MM.1S (cell line): ENCODE measurements at regions not wholly inside any gene's neighbourhood (a gene's known extent, or its start where the extent isn't known, plus 50 kb on each side); places are given as distances from the start of the nearest gene placed in this dataset.

Source experiments
- CTCF ChIP-seq: fragments of 300-600 bp; sonication (generic); IDR thresholded peaks from 2 replicates; pipeline ENCODE4 v1.5.1; 2016; ENCODE audit warnings: antibody characterized with exemption, low read length, mixed read lengths
- EZH2 ChIP-seq: fragments of 300-600 bp; sonication (generic); optimal IDR thresholded peaks from 2 replicates; pipeline ENCODE3; 2017; ENCODE audit warnings: low read depth, mild to moderate bottlenecking, antibody characterized with exemption, low read length, mixed read lengths
- EZH2phosphoT487 ChIP-seq: fragments of 300-600 bp; sonication (generic); IDR thresholded peaks from 2 replicates; pipeline ENCODE4 v1.6.1; 2018; ENCODE audit warnings: antibody characterized with exemption, low read length

- TF ChIP-seq CTCF = no peak
- no peak for TF ChIP-seq EZH2phosphoT487
- TF ChIP-seq EZH2 = no peak
Measured at GRCh38 chr2:222796413-222797103, 64.3 kb upstream of the ACSL3 start.
